Skeletal muscle tissue (tissue), 3 donors: ENCODE measurements at regions not wholly inside any gene's neighbourhood (a gene's known extent, or its start where the extent isn't known, plus 50 kb on each side); places are given as distances from the start of the nearest gene placed in this dataset.

Experiments used
- H3K27ac ChIP-seq: one replicate; pipeline ENCODE4 v1.7.0; 2013; ENCODE audit warnings: mild to moderate bottlenecking, low read depth, low read length, inconsistent platforms
- H3K27me3 ChIP-seq, 3 donors: one replicate each; pipeline ENCODE4 v1.7.0; 2013; ENCODE audit warnings: low read length in 3 of 3; ENCODE audit not compliant: control insufficient read depth in 3 of 3, insufficient read depth in 3 of 3
- H3K36me3 ChIP-seq, 3 donors: one replicate each; pipeline ENCODE4 v1.7.0; 2013; ENCODE audit warnings: low read length in 3 of 3; ENCODE audit not compliant: control insufficient read depth in 3 of 3, insufficient read depth in 3 of 3
- H3K4me1 ChIP-seq, 3 donors: one replicate each; pipeline ENCODE4 v1.7.0; 2013; ENCODE audit warnings: low read length in 3 of 3, mild to moderate bottlenecking in 3 of 3; ENCODE audit not compliant: control insufficient read depth in 3 of 3, insufficient read depth in 3 of 3
- H3K4me3 ChIP-seq, 3 donors: one replicate each; pipeline ENCODE4 v1.7.0; 2013; ENCODE audit warnings: low read length in 3 of 3
- H3K9ac ChIP-seq, 3 donors: one replicate each; pipeline ENCODE4 v1.7.0; 2013; ENCODE audit warnings: low read length in 3 of 3, mild to moderate bottlenecking in 3 of 3, moderate library complexity in 2 of 3, low read depth in 1 of 3
- H3K9me3 ChIP-seq, 3 donors: one replicate each; pipeline ENCODE4 v1.7.0; 2013; ENCODE audit warnings: low read length in 3 of 3; ENCODE audit not compliant: control insufficient read depth in 3 of 3
- donor health status: Osteomylitis.

- Histone ChIP-seq H3K9me3 (no peaks in the 10 kb centered on the region), H3K36me3 (no peaks in the 10 kb centered on the region), H3K9ac (no peak overlapping the region), H3K27ac (no peak overlapping the region), H3K4me3 (no peak overlapping the region), H3K4me1 (peaks cover 0 to 6% (median 0%) of the 10 kb centered on the region in 3 donors), H3K27me3 (peaks cover 0 to 2% (median 0%) of the 10 kb centered on the region in 3 donors)
Observed at GRCh38 chr16:82459580-82460256, 167.1 kb upstream of the CDH13 start.

DNA sequence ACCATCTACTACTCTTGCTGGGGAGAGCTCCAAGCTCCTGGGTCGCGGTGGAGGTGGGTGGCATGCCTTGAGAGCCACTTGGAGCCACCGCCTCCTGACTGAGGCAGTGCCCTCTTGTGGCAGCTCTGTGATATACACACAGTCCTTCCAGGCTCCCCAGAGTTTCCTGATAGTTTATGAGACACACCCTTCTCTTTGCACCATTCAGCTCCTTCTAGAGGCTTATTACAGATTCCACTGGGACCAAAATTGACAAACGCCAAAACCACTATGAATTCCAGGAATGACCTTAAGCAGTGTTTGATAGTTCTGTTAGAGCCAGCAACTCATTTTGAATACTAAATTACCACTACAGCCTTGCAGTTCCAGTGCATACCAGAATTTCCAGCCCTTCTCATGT, 170.1 kb upstream of the CDH13 start:
- no peak overlapping the region for H3K4me3 ChIP-seq
- H3K9me3 ChIP-seq, result no peaks in the 10 kb centered on the region
- H3K9ac ChIP-seq, result no peak overlapping the region
- H3K36me3 ChIP-seq, result no peaks in the 10 kb centered on the region
- H3K4me1 ChIP-seq, result peaks cover 0 to 6% (median 0%) of the 10 kb centered on the region in 3 donors
- no peak overlapping the region for H3K27ac ChIP-seq
- H3K27me3 ChIP-seq, result peaks cover 0 to 3% (median 2%) of the 10 kb centered on the region in 3 donors

DNA sequence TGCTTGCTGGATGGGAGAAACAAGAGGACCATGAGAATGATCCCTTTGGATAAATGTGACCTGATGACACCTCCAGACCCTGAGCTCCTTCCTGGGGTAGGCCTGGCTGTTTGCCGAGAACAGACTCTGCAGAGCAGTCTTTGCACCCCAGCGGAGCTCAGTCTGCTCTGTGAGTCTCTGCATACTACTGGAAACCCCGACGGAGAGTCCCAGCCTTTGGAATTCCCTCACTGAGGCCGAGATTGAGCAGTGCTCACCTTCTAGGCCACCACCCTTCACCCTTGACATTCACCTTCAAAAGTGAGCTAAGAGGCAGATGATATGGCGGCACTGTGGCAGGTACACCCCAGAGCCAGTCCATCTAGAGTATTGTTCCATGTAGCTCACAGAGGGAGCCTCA, 172.2 kb upstream of the CDH13 start:
- Histone ChIP-seq H3K9me3 (no peaks in the 10 kb centered on the region), H3K4me1 (peaks cover 0 to 6% (median 0%) of the 10 kb centered on the region in 3 donors), H3K36me3 (no peaks in the 10 kb centered on the region), H3K27ac (no peak overlapping the region), H3K9ac (no peak overlapping the region), H3K4me3 (no peak overlapping the region), H3K27me3 (peaks cover 0 to 3% (median 0%) of the 10 kb centered on the region in 3 donors)

DNA sequence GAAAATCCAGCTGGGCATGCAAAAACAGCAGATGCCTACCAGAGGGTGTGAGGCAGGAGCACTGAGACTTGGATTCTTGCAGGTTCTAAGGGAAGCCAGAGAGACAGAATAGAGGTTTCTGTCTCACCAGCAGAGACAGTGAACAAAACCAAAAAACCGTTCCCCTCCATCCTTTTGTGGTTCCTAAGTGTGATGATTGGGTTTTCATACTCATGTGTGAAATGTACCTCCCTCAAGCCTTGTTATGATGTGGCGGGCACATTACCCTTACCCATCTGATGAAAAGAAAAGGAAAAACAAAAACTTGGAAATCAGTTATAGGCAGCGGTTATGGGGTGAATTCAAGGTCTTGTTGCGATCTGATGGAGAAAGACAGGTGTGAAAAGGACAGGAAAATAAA, 172.6 kb upstream of the CDH13 start:
- H3K9me3 ChIP-seq, result no peaks in the 10 kb centered on the region
- H3K36me3 ChIP-seq, result no peaks in the 10 kb centered on the region
- H3K27ac ChIP-seq, result no peak overlapping the region
- H3K9ac ChIP-seq, result no peak overlapping the region
- H3K27me3 ChIP-seq, result peaks cover 0 to 3% (median 0%) of the 10 kb centered on the region in 3 donors
- H3K4me1 ChIP-seq, result peaks cover 0 to 6% (median 0%) of the 10 kb centered on the region in 3 donors
- no peak overlapping the region for H3K4me3 ChIP-seq

- Histone ChIP-seq H3K36me3 (no peaks in the 10 kb centered on the region), H3K9ac (no peak overlapping the region), H3K4me1 (peaks cover 0 to 6% (median 0%) of the 10 kb centered on the region in 3 donors), H3K27me3 (peaks cover 0 to 3% (median 0%) of the 10 kb centered on the region in 3 donors), H3K4me3 (no peak overlapping the region), H3K27ac (no peak overlapping the region), H3K9me3 (no peaks in the 10 kb centered on the region)
Observed at GRCh38 chr16:82452004-82452756, 174.6 kb upstream of the CDH13 start.

GRCh38 chr16:82451449-82451848, 175.3 kb upstream of the CDH13 start:
- H3K27me3 ChIP-seq, result peaks cover 0 to 3% (median 0%) of the 10 kb centered on the region in 3 donors
- H3K36me3 ChIP-seq, result no peaks in the 10 kb centered on the region
- H3K27ac ChIP-seq, result no peak overlapping the region
- no peaks in the 10 kb centered on the region for H3K9me3 ChIP-seq
- no peak overlapping the region for H3K4me3 ChIP-seq
- peaks cover 0 to 1% (median 0%) of the 10 kb centered on the region in 3 donors for H3K4me1 ChIP-seq
- H3K9ac ChIP-seq, result no peak overlapping the region

- Histone ChIP-seq H3K4me1 (no peaks in the 10 kb centered on the region), H3K9me3 (no peaks in the 10 kb centered on the region), H3K4me3 (no peak overlapping the region), H3K36me3 (no peaks in the 10 kb centered on the region), H3K9ac (no peak overlapping the region), H3K27me3 (peaks cover 0 to 4% (median 0%) of the 10 kb centered on the region in 3 donors), H3K27ac (no peak overlapping the region)
Observed at GRCh38 chr16:82440336-82440735, 186.4 kb upstream of the CDH13 start.

DNA sequence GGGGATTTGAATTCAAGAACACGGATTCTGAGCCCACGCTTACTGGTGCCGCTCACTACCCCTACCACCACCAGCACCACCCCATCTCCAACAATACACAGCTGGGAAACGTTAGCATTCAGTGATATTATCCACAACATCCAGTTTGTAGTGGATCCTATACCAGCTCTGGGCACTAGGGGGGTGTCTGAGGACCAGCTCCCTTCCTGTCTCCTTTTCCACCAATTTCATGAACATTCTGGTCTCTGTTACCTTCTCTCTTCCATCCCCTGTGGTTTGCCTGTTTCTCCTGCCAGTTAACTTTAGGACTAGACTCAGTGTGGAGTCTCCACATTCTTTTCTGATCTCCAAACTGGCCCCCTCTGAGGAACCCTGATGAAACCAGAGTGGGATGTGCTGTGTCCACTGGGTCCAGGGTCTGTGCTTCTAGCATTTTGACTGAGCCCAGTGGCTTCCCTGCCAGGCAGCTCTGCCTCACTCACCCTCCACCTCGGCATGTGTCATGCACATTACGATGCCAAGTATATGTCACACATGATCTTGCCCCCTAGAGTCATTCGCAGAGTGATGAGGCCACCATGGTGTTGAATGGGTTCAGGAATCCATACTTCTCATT, 187.0 kb upstream of the CDH13 start:
- H3K4me3 ChIP-seq, result no peak overlapping the region
- no peaks in the 10 kb centered on the region for H3K36me3 ChIP-seq
- H3K9ac ChIP-seq, result no peak overlapping the region
- no peak overlapping the region for H3K27ac ChIP-seq
- peaks cover 0 to 4% (median 0%) of the 10 kb centered on the region in 3 donors for H3K27me3 ChIP-seq
- H3K9me3 ChIP-seq, result no peaks in the 10 kb centered on the region
- no peaks in the 10 kb centered on the region for H3K4me1 ChIP-seq

- Histone ChIP-seq H3K4me1 (no peaks in the 10 kb centered on the region), H3K9ac (no peak overlapping the region), H3K4me3 (no peak overlapping the region), H3K9me3 (no peaks in the 10 kb centered on the region), H3K27ac (no peak overlapping the region), H3K36me3 (no peaks in the 10 kb centered on the region), H3K27me3 (peaks cover 0 to 2% (median 0%) of the 10 kb centered on the region in 3 donors)
Observed at GRCh38 chr16:82433042-82433441, 193.7 kb upstream of the CDH13 start.

- no peak overlapping the region for H3K9ac ChIP-seq
- no peak overlapping the region for H3K4me3 ChIP-seq
- no peak overlapping the region for H3K27ac ChIP-seq
- no peaks in the 10 kb centered on the region for H3K9me3 ChIP-seq
- no peaks in the 10 kb centered on the region for H3K36me3 ChIP-seq
- no peaks in the 10 kb centered on the region for H3K4me1 ChIP-seq
- H3K27me3 ChIP-seq, result peaks cover 0 to 2% (median 0%) of the 10 kb centered on the region in 3 donors
Observed at GRCh38 chr16:82432261-82432660, 194.5 kb upstream of the CDH13 start.
